ENCODE measurements at regions not wholly inside any gene's neighbourhood (a gene's known extent, or its start where the extent isn't known, plus 50 kb on each side); places are given as distances from the start of the nearest gene placed in this dataset.

GRCh38 chr2:184530959-184531358 is 67.4 kb upstream of the ZNF804A start:
- TF ChIP-seq POLR2A (IDR thresholded peaks at IDR 0.05; ENCODE audit: low read depth, low read length): no peak
- no peak for TF ChIP-seq POLR2AphosphoS5 (IDR thresholded peaks at IDR 0.05; ENCODE audit: low read depth, low read length)
